Transverse colon (tissue), 4 donors: ENCODE measurements at regions not wholly inside any gene's neighbourhood (a gene's known extent, or its start where the extent isn't known, plus 50 kb on each side); places are given as distances from the start of the nearest gene placed in this dataset.

Experiments used
- DNase-seq: peaks from one replicate; pipeline ENCODE4 v3.0.0-alpha.2; 2019
- H3K27ac ChIP-seq, 4 donors: fragments of 200-600 bp; sonication (generic); 2 replicates each; pipeline ENCODE4 v1.5.1; 2016 to 2018; ENCODE audit warnings: inconsistent platforms in 4 of 4
- H3K27me3 ChIP-seq: fragments of 200-600 bp; sonication (generic); 2 replicates; pipeline ENCODE4 v1.5.1; 2017; ENCODE audit warnings: inconsistent platforms
- H3K36me3 ChIP-seq, 4 donors: fragments of 200-600 bp; sonication (generic); 2 replicates each; pipeline ENCODE4 v1.5.1; 2017 to 2019; ENCODE audit warnings: inconsistent platforms in 4 of 4
- H3K4me1 ChIP-seq, 4 donors: fragments of 200-600 bp; sonication (generic); 2 replicates each; pipeline ENCODE4 v1.5.1; 2017 to 2020; ENCODE audit warnings: inconsistent platforms in 4 of 4
- H3K4me3 ChIP-seq, 4 donors: fragments of 200-600 bp; sonication (generic); 1 replicate in 1 of 4; 2 replicates in 3 of 4; pipeline versions ENCODE4 v1.5.1 to v1.6.1; 2017 to 2019; ENCODE audit warnings: inconsistent platforms in 4 of 4
- H3K9me3 ChIP-seq, 2 donors: fragments of 200-600 bp; sonication (generic); 2 replicates each; pipeline ENCODE4 v1.5.1; 2017 to 2019; ENCODE audit warnings: inconsistent platforms in 2 of 2
- CTCF ChIP-seq, 5 experiments: fragments of 200-600 bp in 3 of 5; fragments of 450-650 bp in 2 of 5; sonication (generic) in 3 of 5; IDR thresholded peaks; 1 replicate in 2 of 5; 2 replicates in 3 of 5; pipeline ENCODE4 v1.5.1; 2016 to 2017; ENCODE audit warnings: antibody characterized with exemption in 5 of 5, inconsistent platforms in 3 of 5, mild to moderate bottlenecking in 2 of 5, moderate library complexity in 1 of 5
- EP300 ChIP-seq: sonication (generic); formaldehyde crosslinking; IDR thresholded peaks from one replicate; pipeline ENCODE4 v1.6.1; 2017; ENCODE audit warnings: antibody characterized with exemption, low read depth
- POLR2A ChIP-seq: fragments of 450-650 bp; IDR thresholded peaks from one replicate; pipeline ENCODE4 v1.6.1; 2016; ENCODE audit warnings: antibody characterized with exemption, mild to moderate bottlenecking, moderate library complexity
- POLR2AphosphoS5 ChIP-seq, 3 donors: sonication (generic); formaldehyde crosslinking; IDR thresholded peaks; one replicate each; pipeline ENCODE4 v1.6.1; 2016; ENCODE audit warnings: antibody characterized with exemption in 3 of 3
- WGBS, 2 donors: methylation state at CpG; one replicate each; pipeline ENCODE4 v1.1.5; 2018; ENCODE audit warnings: low coverage in 1 of 2; 5-methylcytosine and 5-hydroxymethylcytosine counted together
- in situ Hi-C, 4 donors: fragments of 200-750 bp; cut with MboI; loops; one replicate each; pipeline versions ENCODE4 v1.15.0 to v1.15.1; 2017; ENCODE audit warnings: low sequenced_read_pairs in 3 of 4, low pct_ligation_motif_present in 1 of 4, low pct_unique_long_range_greater_than_20kb in 1 of 4
- intact Hi-C: fragments of 100-400 bp; cut with DNase I; formaldehyde crosslinking; loops from one replicate; pipeline ENCODE4 v1.15.1; 2023; ENCODE audit warnings: low total_unique reads

- Histone ChIP-seq H3K4me3 (no peak overlapping the region), H3K4me1 (no peaks in the 10 kb centered on the region), H3K27me3 (no peaks in the 10 kb centered on the region), H3K27ac (no peak overlapping the region), H3K36me3 (no peaks in the 10 kb centered on the region), H3K9me3 (no peaks in the 10 kb centered on the region)
- TF ChIP-seq EP300 (no peak), POLR2A (no peak), POLR2AphosphoS5 (IDR thresholded peaks at IDR 0.05) (no peak), CTCF (IDR thresholded peaks at IDR 0.05) (no peak)
- intact Hi-C loops, result no loop called here
- in situ Hi-C loops, result no loop called here
- 90 to 100% methylated on average over 1 of the region's 1 CpG for WGBS, 2 donors
- no peak for DNase-seq
Observed at GRCh38 chr2:105631922-105632321, 112.8 kb upstream of the NCK2 start.

- Histone ChIP-seq H3K9me3 (no peaks in the 10 kb centered on the region), H3K27ac (no peak overlapping the region), H3K4me3 (no peak overlapping the region), H3K36me3 (no peaks in the 10 kb centered on the region), H3K4me1 (no peaks in the 10 kb centered on the region), H3K27me3 (no peaks in the 10 kb centered on the region)
- no peak for TF ChIP-seq POLR2AphosphoS5 (IDR thresholded peaks at IDR 0.05)
- no peak for TF ChIP-seq POLR2A
- TF ChIP-seq CTCF (IDR thresholded peaks at IDR 0.05), result no peak
- TF ChIP-seq EP300, result no peak
- 82 to 100% methylated on average over 5 to 9 of the region's 9 CpGs for WGBS, 2 donors
- DNase-seq, result no peak
- in situ Hi-C loops, result no loop called here
- intact Hi-C loops, result no loop called here
Observed at GRCh38 chr2:105631011-105631410, 113.7 kb upstream of the NCK2 start.

- Histone ChIP-seq H3K9me3 (no peaks in the 10 kb centered on the region), H3K27ac (no peak overlapping the region), H3K4me1 (no peaks in the 10 kb centered on the region), H3K36me3 (no peaks in the 10 kb centered on the region), H3K4me3 (no peak overlapping the region), H3K27me3 (no peaks in the 10 kb centered on the region)
- TF ChIP-seq POLR2A (no peak), EP300 (no peak), POLR2AphosphoS5 (IDR thresholded peaks at IDR 0.05) (no peak), CTCF (IDR thresholded peaks at IDR 0.05) (no peak)
- intact Hi-C loops, result no loop called here
- no peak for DNase-seq
- WGBS, 2 donors, result 69 to 100% methylated on average over 1 of the region's 1 CpG
- in situ Hi-C loops, result no loop called here
Observed at GRCh38 chr2:105629634-105630033, 115.1 kb upstream of the NCK2 start.

GRCh38 chr2:105627534-105627933, 117.2 kb upstream of the NCK2 start:
- no peaks in the 10 kb centered on the region for H3K36me3 ChIP-seq
- no peaks in the 10 kb centered on the region for H3K27me3 ChIP-seq
- H3K4me3 ChIP-seq, result no peak overlapping the region
- H3K27ac ChIP-seq, result no peak overlapping the region
- H3K9me3 ChIP-seq, result no peaks in the 10 kb centered on the region
- intact Hi-C loops, result no loop called here
- WGBS, 2 donors, result 62% methylated on average over 3 of the region's 3 CpGs; no CpG with 5 or more reads in 1 of the 2 donors
- in situ Hi-C loops, result no loop called here
- TF ChIP-seq CTCF (IDR thresholded peaks at IDR 0.05), result no peak
- no peak for TF ChIP-seq POLR2AphosphoS5 (IDR thresholded peaks at IDR 0.05)
- TF ChIP-seq EP300, result no peak
- no peak for TF ChIP-seq POLR2A
- DNase-seq, result no peak
- no peaks in the 10 kb centered on the region for H3K4me1 ChIP-seq
